SK-N-SH treated with all-trans-retinoic acid at 6 μM for 48 hours (cell line): ENCODE measurements at regions not wholly inside any gene's neighbourhood (a gene's known extent, or its start where the extent isn't known, plus 50 kb on each side); places are given as distances from the start of the nearest gene placed in this dataset.

Experiments
- ATAC-seq: fragments of 200-7000 bp; cut with Tn5 transposase; 3 replicates; pipeline ENCODE4 v1.9.1; 2020; ENCODE audit warnings: mild to moderate bottlenecking, moderate library complexity
- ARNTL ChIP-seq: fragments of 450-650 bp; formaldehyde crosslinking; IDR thresholded peaks from 2 replicates; pipeline ENCODE4 v1.5.0; 2020; ENCODE audit warnings: low read depth, mild to moderate bottlenecking, moderate library complexity, borderline replicate concordance
- BACH2 ChIP-seq: fragments of 250-450 bp; sonication (Bioruptor Pico); IDR thresholded peaks from 2 replicates; pipeline ENCODE4 v1.9.0; 2021; ENCODE audit warnings: mild to moderate bottlenecking, borderline replicate concordance
- CSDC2 ChIP-seq: fragments of 250-450 bp; sonication (Bioruptor Pico); IDR thresholded peaks from 2 replicates; pipeline ENCODE4 v1.5.0; 2020; ENCODE audit warnings: mild to moderate bottlenecking, moderate library complexity
- ESRRG ChIP-seq: fragments of 250-450 bp; sonication (Bioruptor Pico); IDR thresholded peaks from 2 replicates; pipeline ENCODE4 v1.6.1; 2021; ENCODE audit warnings: mild to moderate bottlenecking
- GLIS3 ChIP-seq: fragments of 250-450 bp; sonication (Bioruptor Pico); IDR thresholded peaks from 2 replicates; pipeline ENCODE4 v1.5.0; 2020; ENCODE audit warnings: mild to moderate bottlenecking, moderate library complexity
- ISL1 ChIP-seq: fragments of 250-450 bp; sonication (Bioruptor Pico); IDR thresholded peaks from 2 replicates; pipeline ENCODE4 v2.1.2; 2022; ENCODE audit warnings: mild to moderate bottlenecking, moderate library complexity
- OSR1 ChIP-seq: fragments of 250-450 bp; sonication (Bioruptor Pico); IDR thresholded peaks from 2 replicates; pipeline ENCODE4 v1.8.0; 2022; ENCODE audit warnings: moderate library complexity, mild to moderate bottlenecking, inconsistent platforms
- PPARA ChIP-seq: fragments of 250-450 bp; sonication (Bioruptor Pico); IDR thresholded peaks from 2 replicates; pipeline ENCODE4 v1.5.0; 2020; ENCODE audit warnings: mild to moderate bottlenecking, borderline replicate concordance
- RARB ChIP-seq: fragments of 250-450 bp; sonication (Bioruptor Pico); IDR thresholded peaks from 2 replicates; pipeline ENCODE4 v1.8.0; 2021; ENCODE audit warnings: mild to moderate bottlenecking, moderate library complexity
- SNAI2 ChIP-seq: fragments of 250-450 bp; sonication (Bioruptor Pico); IDR thresholded peaks from 2 replicates; pipeline ENCODE4 v1.5.0; 2020; ENCODE audit warnings: mild to moderate bottlenecking, moderate library complexity
- TCF4 ChIP-seq: fragments of 250-450 bp; sonication (Bioruptor Pico); IDR thresholded peaks from 2 replicates; pipeline ENCODE4 v1.8.0; 2021; ENCODE audit warnings: mild to moderate bottlenecking, moderate library complexity, borderline replicate concordance
- TOX ChIP-seq: fragments of 250-450 bp; sonication (Bioruptor Pico); IDR thresholded peaks from 2 replicates; pipeline ENCODE4 v1.8.0; 2021; ENCODE audit warnings: mild to moderate bottlenecking, moderate library complexity, borderline replicate concordance
- ZFP3 ChIP-seq: fragments of 250-450 bp; sonication (Bioruptor Pico); IDR thresholded peaks from 2 replicates; pipeline ENCODE4 v1.5.0; 2020; ENCODE audit warnings: mild to moderate bottlenecking, moderate library complexity
- ZFP30 ChIP-seq: fragments of 450-650 bp; formaldehyde crosslinking; IDR thresholded peaks from 2 replicates; pipeline ENCODE4 v1.5.0; 2022; ENCODE audit warnings: mild to moderate bottlenecking, moderate library complexity
- ZNF565 ChIP-seq: fragments of 450-650 bp; formaldehyde crosslinking; conservative IDR thresholded peaks from 2 replicates; pipeline ENCODE4 v1.5.0; 2020; ENCODE audit warnings: low read depth, mild to moderate bottlenecking, moderate library complexity
- ZNF70 ChIP-seq: fragments of 450-650 bp; formaldehyde crosslinking; IDR thresholded peaks from 2 replicates; pipeline ENCODE4 v1.5.0; 2020; ENCODE audit warnings: mild to moderate bottlenecking, moderate library complexity
- ZNF8 ChIP-seq: fragments of 450-650 bp; formaldehyde crosslinking; IDR thresholded peaks from 2 replicates; pipeline ENCODE4 v1.5.0; 2020; ENCODE audit warnings: mild to moderate bottlenecking, moderate library complexity
- TF ChIP-seq, protein P1 (sequence below): fragments of 250-450 bp; sonication (Bioruptor Pico); IDR thresholded peaks from 2 replicates; pipeline ENCODE4 v1.8.0; 2020; ENCODE audit warnings: mild to moderate bottlenecking, moderate library complexity, borderline replicate concordance
- TF ChIP-seq, protein P2 (sequence below): fragments of 250-450 bp; sonication (Bioruptor Pico); IDR thresholded peaks from 2 replicates; pipeline ENCODE4 v1.8.0; 2021; ENCODE audit warnings: low read depth, mild to moderate bottlenecking, moderate library complexity, borderline replicate concordance
- TF ChIP-seq, protein P3 (sequence below): fragments of 250-450 bp; sonication (Bioruptor Pico); IDR thresholded peaks from 2 replicates; pipeline ENCODE4 v1.5.1; 2020; ENCODE audit warnings: low read depth, mild to moderate bottlenecking, moderate library complexity
- TF ChIP-seq, protein P4 (sequence below): fragments of 250-450 bp; sonication (Bioruptor Pico); IDR thresholded peaks from 2 replicates; pipeline ENCODE4 v1.5.1; 2021; ENCODE audit warnings: mild to moderate bottlenecking, moderate library complexity
- TF ChIP-seq, protein P5 (sequence below): fragments of 250-450 bp; sonication (Bioruptor Pico); IDR thresholded peaks from 2 replicates; pipeline ENCODE4 v1.5.0; 2020; ENCODE audit warnings: mild to moderate bottlenecking, moderate library complexity

DNA sequence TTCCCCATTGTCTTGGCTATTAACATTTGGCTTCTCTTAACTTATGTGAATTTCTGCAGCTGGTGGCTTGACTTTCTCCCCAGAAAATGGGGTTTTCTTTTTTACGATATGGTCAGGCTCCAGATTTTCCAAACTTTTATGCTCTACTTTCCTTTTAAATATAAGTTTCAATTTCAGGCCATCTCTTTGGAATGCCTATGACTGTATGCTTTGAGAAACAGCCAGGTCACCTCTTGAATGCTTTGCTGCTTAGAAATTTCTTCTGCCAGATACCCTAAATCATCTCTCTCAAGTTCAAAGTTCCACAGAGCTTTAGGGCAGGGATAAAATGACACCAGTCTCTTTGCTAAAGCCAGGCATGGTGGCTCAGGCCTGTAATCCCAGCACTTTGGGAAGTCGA, 212.9 kb upstream of the SMIM31 start:
- TF ChIP-seq ZNF8 (CRISPR knock-in tag): no peak
- no peak for TF ChIP-seq TCF4 (CRISPR knock-in tag)
- no peak for TF ChIP-seq ZNF565 (CRISPR knock-in tag)
- no peak for TF ChIP-seq ZFP30 (CRISPR knock-in tag)
- no peak for TF ChIP-seq ESRRG (CRISPR knock-in tag)
- no peak for TF ChIP-seq RARB
- no peak for TF ChIP-seq BACH2 (CRISPR knock-in tag)
- TF ChIP-seq, protein P1, sequence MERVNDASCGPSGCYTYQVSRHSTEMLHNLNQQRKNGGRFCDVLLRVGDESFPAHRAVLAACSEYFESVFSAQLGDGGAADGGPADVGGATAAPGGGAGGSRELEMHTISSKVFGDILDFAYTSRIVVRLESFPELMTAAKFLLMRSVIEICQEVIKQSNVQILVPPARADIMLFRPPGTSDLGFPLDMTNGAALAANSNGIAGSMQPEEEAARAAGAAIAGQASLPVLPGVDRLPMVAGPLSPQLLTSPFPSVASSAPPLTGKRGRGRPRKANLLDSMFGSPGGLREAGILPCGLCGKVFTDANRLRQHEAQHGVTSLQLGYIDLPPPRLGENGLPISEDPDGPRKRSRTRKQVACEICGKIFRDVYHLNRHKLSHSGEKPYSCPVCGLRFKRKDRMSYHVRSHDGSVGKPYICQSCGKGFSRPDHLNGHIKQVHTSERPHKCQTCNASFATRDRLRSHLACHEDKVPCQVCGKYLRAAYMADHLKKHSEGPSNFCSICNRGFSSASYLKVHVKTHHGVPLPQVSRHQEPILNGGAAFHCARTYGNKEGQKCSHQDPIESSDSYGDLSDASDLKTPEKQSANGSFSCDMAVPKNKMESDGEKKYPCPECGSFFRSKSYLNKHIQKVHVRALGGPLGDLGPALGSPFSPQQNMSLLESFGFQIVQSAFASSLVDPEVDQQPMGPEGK (CRISPR knock-in tag): no peak
- TF ChIP-seq ZNF70 (CRISPR knock-in tag): no peak
- TF ChIP-seq CSDC2 (CRISPR knock-in tag): no peak
- TF ChIP-seq ARNTL (CRISPR knock-in tag): no peak
- no peak for TF ChIP-seq ZFP3
- TF ChIP-seq, protein P2, sequence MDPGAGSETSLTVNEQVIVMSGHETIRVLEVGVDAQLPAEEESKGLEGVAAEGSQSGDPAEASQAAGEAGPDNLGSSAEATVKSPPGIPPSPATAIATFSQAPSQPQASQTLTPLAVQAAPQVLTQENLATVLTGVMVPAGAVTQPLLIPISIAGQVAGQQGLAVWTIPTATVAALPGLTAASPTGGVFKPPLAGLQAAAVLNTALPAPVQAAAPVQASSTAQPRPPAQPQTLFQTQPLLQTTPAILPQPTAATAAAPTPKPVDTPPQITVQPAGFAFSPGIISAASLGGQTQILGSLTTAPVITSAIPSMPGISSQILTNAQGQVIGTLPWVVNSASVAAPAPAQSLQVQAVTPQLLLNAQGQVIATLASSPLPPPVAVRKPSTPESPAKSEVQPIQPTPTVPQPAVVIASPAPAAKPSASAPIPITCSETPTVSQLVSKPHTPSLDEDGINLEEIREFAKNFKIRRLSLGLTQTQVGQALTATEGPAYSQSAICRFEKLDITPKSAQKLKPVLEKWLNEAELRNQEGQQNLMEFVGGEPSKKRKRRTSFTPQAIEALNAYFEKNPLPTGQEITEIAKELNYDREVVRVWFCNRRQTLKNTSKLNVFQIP (CRISPR knock-in tag): no peak
- no peak for TF ChIP-seq GLIS3
- no peak for TF ChIP-seq TOX (CRISPR knock-in tag)
- TF ChIP-seq OSR1 (CRISPR knock-in tag): no peak
- TF ChIP-seq PPARA (CRISPR knock-in tag): no peak
- TF ChIP-seq, protein P3, sequence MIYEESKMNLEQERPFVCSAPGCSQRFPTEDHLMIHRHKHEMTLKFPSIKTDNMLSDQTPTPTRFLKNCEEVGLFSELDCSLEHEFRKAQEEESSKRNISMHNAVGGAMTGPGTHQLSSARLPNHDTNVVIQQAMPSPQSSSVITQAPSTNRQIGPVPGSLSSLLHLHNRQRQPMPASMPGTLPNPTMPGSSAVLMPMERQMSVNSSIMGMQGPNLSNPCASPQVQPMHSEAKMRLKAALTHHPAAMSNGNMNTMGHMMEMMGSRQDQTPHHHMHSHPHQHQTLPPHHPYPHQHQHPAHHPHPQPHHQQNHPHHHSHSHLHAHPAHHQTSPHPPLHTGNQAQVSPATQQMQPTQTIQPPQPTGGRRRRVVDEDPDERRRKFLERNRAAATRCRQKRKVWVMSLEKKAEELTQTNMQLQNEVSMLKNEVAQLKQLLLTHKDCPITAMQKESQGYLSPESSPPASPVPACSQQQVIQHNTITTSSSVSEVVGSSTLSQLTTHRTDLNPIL: no peak
- no peak for ATAC-seq

DNA sequence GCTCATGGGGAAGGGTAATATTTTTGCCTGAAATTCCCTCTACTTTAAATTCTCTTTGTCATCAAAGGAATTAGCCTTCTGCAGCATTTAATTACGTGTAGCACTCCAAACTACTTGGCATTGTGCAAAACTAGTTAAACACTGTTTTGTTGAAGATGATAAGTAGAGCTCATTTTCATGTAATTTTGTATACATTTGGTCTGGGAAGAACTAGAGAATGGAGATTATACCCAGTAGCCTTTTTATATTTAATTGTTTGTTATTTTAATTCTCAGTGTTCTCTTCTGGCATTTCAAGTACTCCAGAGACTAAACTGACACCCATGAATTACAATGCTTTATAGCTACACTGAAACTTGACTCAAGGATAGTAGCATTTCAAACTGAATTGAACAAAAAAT, 211.5 kb upstream of the SMIM31 start:
- TF ChIP-seq, protein P3: no peak
- TF ChIP-seq, protein P1 (CRISPR knock-in tag): no peak
- no peak for TF ChIP-seq BACH2 (CRISPR knock-in tag)
- TF ChIP-seq ZNF70 (CRISPR knock-in tag): no peak
- TF ChIP-seq ISL1: no peak
- no peak for TF ChIP-seq CSDC2 (CRISPR knock-in tag)
- no peak for TF ChIP-seq GLIS3
- TF ChIP-seq, protein P4, sequence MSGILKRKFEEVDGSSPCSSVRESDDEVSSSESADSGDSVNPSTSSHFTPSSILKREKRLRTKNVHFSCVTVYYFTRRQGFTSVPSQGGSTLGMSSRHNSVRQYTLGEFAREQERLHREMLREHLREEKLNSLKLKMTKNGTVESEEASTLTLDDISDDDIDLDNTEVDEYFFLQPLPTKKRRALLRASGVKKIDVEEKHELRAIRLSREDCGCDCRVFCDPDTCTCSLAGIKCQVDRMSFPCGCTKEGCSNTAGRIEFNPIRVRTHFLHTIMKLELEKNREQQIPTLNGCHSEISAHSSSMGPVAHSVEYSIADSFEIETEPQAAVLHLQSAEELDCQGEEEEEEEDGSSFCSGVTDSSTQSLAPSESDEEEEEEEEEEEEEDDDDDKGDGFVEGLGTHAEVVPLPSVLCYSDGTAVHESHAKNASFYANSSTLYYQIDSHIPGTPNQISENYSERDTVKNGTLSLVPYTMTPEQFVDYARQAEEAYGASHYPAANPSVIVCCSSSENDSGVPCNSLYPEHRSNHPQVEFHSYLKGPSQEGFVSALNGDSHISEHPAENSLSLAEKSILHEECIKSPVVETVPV (CRISPR knock-in tag): no peak
- TF ChIP-seq ARNTL (CRISPR knock-in tag): no peak
- TF ChIP-seq, protein P5, sequence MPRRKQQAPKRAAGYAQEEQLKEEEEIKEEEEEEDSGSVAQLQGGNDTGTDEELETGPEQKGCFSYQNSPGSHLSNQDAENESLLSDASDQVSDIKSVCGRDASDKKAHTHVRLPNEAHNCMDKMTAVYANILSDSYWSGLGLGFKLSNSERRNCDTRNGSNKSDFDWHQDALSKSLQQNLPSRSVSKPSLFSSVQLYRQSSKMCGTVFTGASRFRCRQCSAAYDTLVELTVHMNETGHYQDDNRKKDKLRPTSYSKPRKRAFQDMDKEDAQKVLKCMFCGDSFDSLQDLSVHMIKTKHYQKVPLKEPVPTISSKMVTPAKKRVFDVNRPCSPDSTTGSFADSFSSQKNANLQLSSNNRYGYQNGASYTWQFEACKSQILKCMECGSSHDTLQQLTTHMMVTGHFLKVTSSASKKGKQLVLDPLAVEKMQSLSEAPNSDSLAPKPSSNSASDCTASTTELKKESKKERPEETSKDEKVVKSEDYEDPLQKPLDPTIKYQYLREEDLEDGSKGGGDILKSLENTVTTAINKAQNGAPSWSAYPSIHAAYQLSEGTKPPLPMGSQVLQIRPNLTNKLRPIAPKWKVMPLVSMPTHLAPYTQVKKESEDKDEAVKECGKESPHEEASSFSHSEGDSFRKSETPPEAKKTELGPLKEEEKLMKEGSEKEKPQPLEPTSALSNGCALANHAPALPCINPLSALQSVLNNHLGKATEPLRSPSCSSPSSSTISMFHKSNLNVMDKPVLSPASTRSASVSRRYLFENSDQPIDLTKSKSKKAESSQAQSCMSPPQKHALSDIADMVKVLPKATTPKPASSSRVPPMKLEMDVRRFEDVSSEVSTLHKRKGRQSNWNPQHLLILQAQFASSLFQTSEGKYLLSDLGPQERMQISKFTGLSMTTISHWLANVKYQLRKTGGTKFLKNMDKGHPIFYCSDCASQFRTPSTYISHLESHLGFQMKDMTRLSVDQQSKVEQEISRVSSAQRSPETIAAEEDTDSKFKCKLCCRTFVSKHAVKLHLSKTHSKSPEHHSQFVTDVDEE (CRISPR knock-in tag): no peak
- TF ChIP-seq SNAI2 (CRISPR knock-in tag): no peak
- TF ChIP-seq TCF4 (CRISPR knock-in tag): no peak
- TF ChIP-seq RARB: no peak
- ATAC-seq: no peak
